Upper lobe of right lung (tissue), 1 donor: ENCODE measurements at regions not wholly inside any gene's neighbourhood (a gene's known extent, or its start where the extent isn't known, plus 50 kb on each side); places are given as distances from the start of the nearest gene placed in this dataset.
"Not testable (repeated sequence)": the region's sequence is repeated elsewhere in the genome, so short reads cannot be mapped to it uniquely, and the experiment has no call there.

Source experiments
- ATAC-seq: fragments of 200-7000 bp; cut with Tn5 transposase; one replicate; pipeline ENCODE4 v1.9.1; 2020; ENCODE audit warnings: mild to moderate bottlenecking, moderate library complexity
- DNase-seq: peaks from one replicate; pipeline ENCODE4 v3.0.0-alpha.2; 2020
- H3K27ac ChIP-seq: fragments of 200-600 bp; one replicate; pipeline ENCODE4 v1.8.0; 2022
- H3K27me3 ChIP-seq: fragments of 200-600 bp; one replicate; pipeline ENCODE4 v1.8.0; 2022; ENCODE audit warnings: mild to moderate bottlenecking
- H3K36me3 ChIP-seq: fragments of 200-600 bp; one replicate; pipeline ENCODE4 v1.8.0; 2022
- H3K4me1 ChIP-seq: fragments of 200-600 bp; one replicate; pipeline ENCODE4 v1.8.0; 2022
- H3K4me3 ChIP-seq: fragments of 200-600 bp; one replicate; pipeline ENCODE4 v1.8.0; 2022; ENCODE audit warnings: mild to moderate bottlenecking
- H3K9me3 ChIP-seq: fragments of 200-600 bp; one replicate; pipeline ENCODE4 v1.8.0; 2022
- CTCF ChIP-seq: fragments of 200-600 bp; IDR thresholded peaks from one replicate; pipeline ENCODE4 v1.8.0; 2022; ENCODE audit warnings: antibody characterized with exemption
- intact Hi-C: fragments of 100-400 bp; cut with DNase I; formaldehyde crosslinking; loops from one replicate; pipeline ENCODE4 v1.11.0; 2022
- donor health status: DM: no; HTN: yes; CAD: no; lungs with severe emphysema.

DNA sequence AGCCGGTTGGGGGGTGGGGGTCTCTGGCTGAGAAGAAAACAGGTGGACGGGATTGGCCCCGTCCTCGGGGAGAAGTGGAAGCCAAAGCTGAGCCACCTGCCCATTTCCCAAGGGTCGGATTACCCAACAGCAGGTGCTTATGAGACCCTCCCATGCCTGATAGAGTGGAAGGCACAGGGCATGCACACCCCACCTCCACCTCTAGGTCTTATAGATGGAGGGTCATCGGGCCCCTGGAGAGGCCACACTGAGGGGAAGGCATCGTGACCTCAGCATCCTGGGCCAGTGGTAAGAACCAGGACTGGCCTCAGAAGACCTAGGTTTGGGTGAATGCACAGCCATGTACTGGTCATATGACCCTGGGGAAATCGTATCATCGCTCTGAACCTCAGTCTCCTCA is 85.9 kb downstream of the BUD13 start:
- intact Hi-C loops, result no loop called here
- no peaks in the 10 kb centered on the region for H3K9me3 ChIP-seq
- peaks cover 4% of the 10 kb centered on the region for H3K27me3 ChIP-seq
- ATAC-seq (no peak), DNase-seq (no peak)
- H3K4me3 ChIP-seq, result no peak overlapping the region
- no peak overlapping the region for H3K27ac ChIP-seq
- TF ChIP-seq CTCF, result no peak
- H3K36me3 ChIP-seq, result no peaks in the 10 kb centered on the region
- H3K4me1 ChIP-seq, result no peaks in the 10 kb centered on the region

DNA sequence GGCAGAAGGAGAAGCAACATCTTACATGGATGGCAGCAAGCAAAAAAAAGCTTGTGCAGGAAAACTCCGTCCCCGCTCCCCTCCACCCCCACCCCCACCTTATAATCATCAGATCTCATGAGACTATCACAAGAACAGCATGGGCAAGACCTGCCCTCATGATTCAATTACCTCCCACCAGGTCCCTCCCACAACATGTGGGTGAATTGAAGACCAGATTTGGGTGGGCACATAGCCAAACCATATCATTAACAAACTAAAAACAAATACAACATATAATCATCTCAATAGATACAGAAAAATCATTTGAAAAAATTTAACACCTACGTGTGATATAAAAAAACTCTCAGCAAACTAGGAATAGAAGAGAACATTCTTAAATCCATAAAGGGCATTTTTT is 88.8 kb downstream of the BUD13 start:
- Histone ChIP-seq H3K9me3 (no peaks in the 10 kb centered on the region), H3K4me3 (no peak overlapping the region), H3K27me3 (peaks cover 4% of the 10 kb centered on the region), H3K36me3 (no peaks in the 10 kb centered on the region), H3K27ac (no peak overlapping the region), H3K4me1 (no peaks in the 10 kb centered on the region)
- no peak for TF ChIP-seq CTCF
- DNase-seq, result no peak
- ATAC-seq, result no peak
- intact Hi-C loops, result no loop called here

- ATAC-seq, result no peak
- H3K4me3 ChIP-seq, result no peak overlapping the region
- intact Hi-C loops, result no loop called here
These were observed 92.2 kb downstream of the BUD13 start for GRCh38 chr11:116680349-116681125.

DNA sequence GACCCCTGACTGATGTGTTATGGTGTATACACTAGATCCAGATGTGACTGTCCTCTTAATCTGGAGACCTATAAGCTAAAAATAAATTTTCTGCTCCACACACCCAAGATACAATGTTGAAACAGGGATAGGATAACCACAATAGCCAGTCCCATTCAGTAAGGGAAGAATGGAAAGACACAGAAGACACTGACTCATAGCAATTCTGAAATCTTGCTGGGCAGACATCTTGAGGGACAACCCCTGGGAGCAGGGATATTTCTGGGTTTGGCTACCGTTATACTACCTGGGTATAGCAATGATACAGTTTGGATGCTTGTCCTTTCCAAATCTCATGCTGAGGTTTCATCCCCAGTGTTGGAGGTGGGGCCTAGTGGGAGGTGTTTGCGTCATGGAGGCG is 93.9 kb downstream of the BUD13 start:
- Histone ChIP-seq H3K4me3 (no peak overlapping the region), H3K9me3 (no peaks in the 10 kb centered on the region), H3K4me1 (no peaks in the 10 kb centered on the region), H3K27ac (no peak overlapping the region), H3K36me3 (no peaks in the 10 kb centered on the region), H3K27me3 (no peaks in the 10 kb centered on the region)
- ATAC-seq (no peak), DNase-seq (no peak)
- TF ChIP-seq CTCF, result no peak
- intact Hi-C loops, result no loop called here

More at GRCh38 chr11:116680349-116681125, 92.2 kb downstream of the BUD13 start:
- TF ChIP-seq CTCF, result no peak
- no peaks in the 10 kb centered on the region for H3K27me3 ChIP-seq
- no peak overlapping the region for H3K27ac ChIP-seq
- H3K4me1 ChIP-seq, result no peaks in the 10 kb centered on the region
- DNase-seq, result no peak
- no peaks in the 10 kb centered on the region for H3K9me3 ChIP-seq
- H3K36me3 ChIP-seq, result no peaks in the 10 kb centered on the region

- H3K36me3 ChIP-seq, H3K4me3 ChIP-seq, intact Hi-C loops, ATAC-seq, H3K9me3 ChIP-seq, DNase-seq, H3K27me3 ChIP-seq, H3K27ac ChIP-seq, H3K4me1 ChIP-seq: not testable (repeated sequence)
These were observed 105.5 kb downstream of the BUD13 start for GRCh38 chr11:116667318-116667717.

DNA sequence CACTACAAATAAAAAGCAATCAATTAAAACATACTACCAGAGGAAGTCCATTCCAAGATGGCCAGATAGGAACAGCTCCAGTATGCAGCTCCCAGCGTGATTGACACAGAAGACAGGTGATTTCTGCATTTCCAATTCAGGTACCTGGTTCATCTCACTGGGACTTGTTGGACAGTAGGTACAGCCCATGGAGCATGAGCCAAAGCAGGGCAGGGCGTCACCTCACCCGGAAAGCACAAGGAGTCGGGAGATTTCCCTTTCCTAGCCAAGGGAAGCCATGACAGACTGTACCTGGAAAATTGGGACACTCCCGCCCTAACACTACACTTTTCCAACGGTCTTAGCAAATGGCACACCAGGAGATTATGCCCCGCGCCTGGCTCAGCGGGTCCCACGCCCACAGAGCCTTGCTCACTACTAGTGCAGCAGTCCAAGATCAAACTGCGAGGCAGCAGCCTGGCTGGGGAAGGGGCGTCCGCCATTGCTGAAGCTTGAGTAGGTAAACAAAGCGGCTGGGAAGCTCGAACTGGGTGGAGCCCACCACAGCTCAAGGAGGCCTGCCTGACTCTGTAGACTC is 106.0 kb downstream of the BUD13 start:
- ATAC-seq, H3K9me3 ChIP-seq, H3K27ac ChIP-seq, intact Hi-C loops, H3K4me1 ChIP-seq, H3K27me3 ChIP-seq, H3K4me3 ChIP-seq, H3K36me3 ChIP-seq, DNase-seq: not testable (repeated sequence)
